Endodermal cell (in vitro differentiated cells): ENCODE measurements at regions not wholly inside any gene's neighbourhood (a gene's known extent, or its start where the extent isn't known, plus 50 kb on each side); places are given as distances from the start of the nearest gene placed in this dataset.

Source experiments
- DNase-seq: peaks from one replicate; pipeline ENCODE4 v3.0.0-alpha.2; 2017
- H3K27ac ChIP-seq: 2 replicates; pipeline ENCODE4 v1.5.1; 2013; ENCODE audit warnings: mild to moderate bottlenecking, low read depth, low read length, moderate library complexity
- H3K27me3 ChIP-seq: 2 replicates; pipeline ENCODE4 v1.6.1; 2013; ENCODE audit warnings: mild to moderate bottlenecking, low read length, moderate library complexity; ENCODE audit not compliant: insufficient read depth, control insufficient read depth, poor library complexity, severe bottlenecking
- H3K36me3 ChIP-seq: 2 replicates; pipeline ENCODE4 v1.7.0; 2013; ENCODE audit warnings: mild to moderate bottlenecking, low read length, moderate library complexity; ENCODE audit not compliant: control insufficient read depth, insufficient read depth
- H3K4me1 ChIP-seq: one replicate; pipeline ENCODE4 v1.7.0; 2013; ENCODE audit warnings: low read length; ENCODE audit not compliant: control insufficient read depth, insufficient read depth
- H3K4me3 ChIP-seq: 2 replicates; pipeline ENCODE4 v1.5.1; 2013; ENCODE audit warnings: mild to moderate bottlenecking, low read length, moderate library complexity
- H3K9ac ChIP-seq: 2 replicates; pipeline ENCODE4 v1.6.1; 2013; ENCODE audit warnings: mild to moderate bottlenecking, low read length, moderate library complexity; ENCODE audit not compliant: poor library complexity, severe bottlenecking; ENCODE audit errors: extremely low read depth
- H3K9me3 ChIP-seq: 2 replicates; pipeline ENCODE4 v1.6.1; 2013; ENCODE audit warnings: mild to moderate bottlenecking, low read length, moderate library complexity; ENCODE audit not compliant: control insufficient read depth
- H3K27ac Mint-ChIP-seq: 2 replicates; pipeline ENCODE4 v1.8.0; 2020; ENCODE audit warnings: mixed read lengths
- H3K27me3 Mint-ChIP-seq: 2 replicates; pipeline ENCODE4 v1.8.0; 2021; ENCODE audit warnings: mild to moderate bottlenecking, mixed read lengths; ENCODE audit not compliant: insufficient read depth
- H3K36me3 Mint-ChIP-seq: 2 replicates; pipeline ENCODE4 v1.8.0; 2020; ENCODE audit warnings: low read depth, mixed read lengths
- H3K4me1 Mint-ChIP-seq: 2 replicates; pipeline ENCODE4 v1.8.0; 2020; ENCODE audit warnings: mixed read lengths
- H3K4me3 Mint-ChIP-seq: 2 replicates; pipeline ENCODE4 v1.8.0; 2020; ENCODE audit warnings: mild to moderate bottlenecking, moderate library complexity, mixed read lengths
- H3K9me3 Mint-ChIP-seq: 2 replicates; pipeline ENCODE4 v1.8.0; 2020; ENCODE audit warnings: mild to moderate bottlenecking, mixed read lengths
- WGBS, 2 experiments: methylation state at CpG; one replicate each; pipeline versions ENCODE4 v1.1.5 to v1.1.7; 2013; ENCODE audit warnings: missing lambda C conversion rate in 2 of 2, mixed read lengths in 1 of 2; ENCODE audit not compliant: insufficient coverage in 1 of 2, insufficient read length in 1 of 2; 5-methylcytosine and 5-hydroxymethylcytosine counted together
- TF ChIP-seq, protein P1 (sequence below): fragments of 200-600 bp; sonication (generic); conservative IDR thresholded peaks from 2 replicates; pipeline ENCODE4 v1.5.0; 2021; ENCODE audit warnings: antibody characterized with exemption, mild to moderate bottlenecking

DNA sequence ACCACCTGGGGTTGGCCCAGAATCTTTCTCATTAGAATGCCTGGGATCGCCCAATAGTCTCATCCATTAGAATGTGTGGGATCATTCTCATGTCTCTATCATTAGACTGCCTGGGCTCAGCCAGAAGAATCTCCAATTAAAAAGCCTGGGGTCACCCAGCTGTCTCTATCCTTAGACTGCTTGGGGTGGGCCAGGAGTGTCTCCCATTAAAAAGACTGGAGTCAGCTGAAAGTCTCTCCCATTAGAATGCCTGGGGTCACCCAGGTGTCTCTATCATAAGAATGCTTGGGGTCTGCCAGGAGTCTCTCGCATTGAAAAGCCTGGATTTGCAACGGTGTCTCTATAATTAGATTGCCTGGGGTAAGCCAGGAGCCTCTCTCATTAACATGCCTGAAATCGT is 2225.7 kb downstream of the TP53TG3F start:
- H3K9ac ChIP-seq: no peak overlapping the region
- Mint-ChIP-seq H3K36me3 (no peaks in the 10 kb centered on the region), H3K4me1 (no peaks in the 10 kb centered on the region), H3K4me3 (no peak overlapping the region), H3K9me3 (peaks cover 95% of the 10 kb centered on the region), H3K27ac (no peak overlapping the region), H3K27me3 (no peaks in the 10 kb centered on the region)
- TF ChIP-seq, protein P1, sequence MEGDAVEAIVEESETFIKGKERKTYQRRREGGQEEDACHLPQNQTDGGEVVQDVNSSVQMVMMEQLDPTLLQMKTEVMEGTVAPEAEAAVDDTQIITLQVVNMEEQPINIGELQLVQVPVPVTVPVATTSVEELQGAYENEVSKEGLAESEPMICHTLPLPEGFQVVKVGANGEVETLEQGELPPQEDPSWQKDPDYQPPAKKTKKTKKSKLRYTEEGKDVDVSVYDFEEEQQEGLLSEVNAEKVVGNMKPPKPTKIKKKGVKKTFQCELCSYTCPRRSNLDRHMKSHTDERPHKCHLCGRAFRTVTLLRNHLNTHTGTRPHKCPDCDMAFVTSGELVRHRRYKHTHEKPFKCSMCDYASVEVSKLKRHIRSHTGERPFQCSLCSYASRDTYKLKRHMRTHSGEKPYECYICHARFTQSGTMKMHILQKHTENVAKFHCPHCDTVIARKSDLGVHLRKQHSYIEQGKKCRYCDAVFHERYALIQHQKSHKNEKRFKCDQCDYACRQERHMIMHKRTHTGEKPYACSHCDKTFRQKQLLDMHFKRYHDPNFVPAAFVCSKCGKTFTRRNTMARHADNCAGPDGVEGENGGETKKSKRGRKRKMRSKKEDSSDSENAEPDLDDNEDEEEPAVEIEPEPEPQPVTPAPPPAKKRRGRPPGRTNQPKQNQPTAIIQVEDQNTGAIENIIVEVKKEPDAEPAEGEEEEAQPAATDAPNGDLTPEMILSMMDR: no peak
- H3K27ac ChIP-seq: no peak overlapping the region
- H3K9me3 ChIP-seq: peaks cover 90% of the 10 kb centered on the region
- no peak for DNase-seq
- no peak overlapping the region for H3K4me3 ChIP-seq
- H3K27me3 ChIP-seq: no peaks in the 10 kb centered on the region
- no peaks in the 10 kb centered on the region for H3K36me3 ChIP-seq
- no peaks in the 10 kb centered on the region for H3K4me1 ChIP-seq
- 56 to 64% methylated on average over 4 of the region's 4 CpGs for WGBS, 2 experiments

DNA sequence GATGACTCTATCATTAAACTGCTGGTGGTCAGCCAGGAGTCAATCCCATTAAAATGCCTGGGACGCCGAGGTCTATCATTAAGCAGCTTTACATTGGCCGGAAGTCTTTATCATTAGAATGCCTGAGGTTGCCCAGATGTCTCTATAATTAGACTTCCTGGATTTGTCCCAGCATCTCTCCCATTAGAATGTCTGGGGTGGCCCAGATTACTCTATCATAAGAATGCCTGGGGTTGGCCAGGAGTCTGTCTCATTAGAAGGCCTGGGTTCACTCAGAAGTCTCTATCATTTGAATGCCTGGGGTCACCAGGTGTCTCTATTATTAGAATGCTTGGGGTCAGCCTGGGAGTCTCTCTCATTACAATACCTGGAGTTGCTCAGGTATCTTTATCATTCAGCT is 2227.2 kb downstream of the TP53TG3F start:
- H3K9me3 ChIP-seq: peaks cover 90% of the 10 kb centered on the region
- TF ChIP-seq, protein P1: no peak
- Mint-ChIP-seq H3K9me3 (peaks cover 95% of the 10 kb centered on the region), H3K36me3 (no peaks in the 10 kb centered on the region), H3K27ac (no peak overlapping the region), H3K4me1 (no peaks in the 10 kb centered on the region), H3K4me3 (no peak overlapping the region), H3K27me3 (no peaks in the 10 kb centered on the region)
- WGBS, 2 experiments: 83 to 86% methylated on average over 3 of the region's 3 CpGs
- H3K27ac ChIP-seq: no peak overlapping the region
- H3K36me3 ChIP-seq: no peaks in the 10 kb centered on the region
- H3K9ac ChIP-seq: no peak overlapping the region
- no peaks in the 10 kb centered on the region for H3K27me3 ChIP-seq
- H3K4me1 ChIP-seq: no peaks in the 10 kb centered on the region
- DNase-seq: no peak
- no peak overlapping the region for H3K4me3 ChIP-seq

DNA sequence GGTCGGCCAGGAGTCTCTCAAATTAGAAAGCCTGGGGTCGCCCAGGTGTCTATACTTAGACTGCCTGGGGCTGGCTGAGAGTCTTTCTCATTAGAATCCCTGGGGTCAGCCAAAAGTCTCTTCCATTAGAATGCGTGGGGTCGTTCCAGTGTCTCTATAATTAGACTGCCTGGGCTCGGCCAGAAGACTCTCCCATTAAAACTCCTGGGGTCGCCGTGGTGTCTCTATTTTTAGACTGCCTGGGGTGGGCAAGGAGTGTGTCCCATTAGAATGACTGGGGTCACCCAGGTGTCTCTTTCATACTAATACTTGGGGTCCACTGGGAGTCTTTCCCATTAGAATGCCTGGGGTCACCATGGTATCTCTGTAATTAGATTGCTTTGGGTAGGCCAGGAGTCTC is 2227.7 kb downstream of the TP53TG3F start:
- Mint-ChIP-seq H3K4me1 (no peaks in the 10 kb centered on the region), H3K4me3 (no peak overlapping the region), H3K27ac (no peak overlapping the region), H3K36me3 (no peaks in the 10 kb centered on the region), H3K9me3 (peaks cover 96% of the 10 kb centered on the region), H3K27me3 (no peaks in the 10 kb centered on the region)
- no peaks in the 10 kb centered on the region for H3K27me3 ChIP-seq
- no peak for DNase-seq
- H3K36me3 ChIP-seq: no peaks in the 10 kb centered on the region
- WGBS, 2 experiments: 71 to 79% methylated on average over 6 to 7 of the region's 7 CpGs
- H3K4me3 ChIP-seq: no peak overlapping the region
- peaks cover 90% of the 10 kb centered on the region for H3K9me3 ChIP-seq
- no peaks in the 10 kb centered on the region for H3K4me1 ChIP-seq
- TF ChIP-seq, protein P1: no peak
- H3K9ac ChIP-seq: no peak overlapping the region
- H3K27ac ChIP-seq: no peak overlapping the region
